Activated gamma-delta T cell (primary cell): ENCODE measurements at regions not wholly inside any gene's neighbourhood (a gene's known extent, or its start where the extent isn't known, plus 50 kb on each side); places are given as distances from the start of the nearest gene placed in this dataset.

Source experiments
- DNase-seq: peaks from one replicate; lab custom pipeline; 2025; lab: John Stamatoyannopoulos, UW

- DNase-seq: no peak
These were observed 258.9 kb upstream of the TLE4 start for GRCh38 chr9:79312686-79313421.

- no peak for DNase-seq
These were observed 246.3 kb upstream of the TLE4 start for GRCh38 chr9:79325501-79325900.

GRCh38 chr9:79329861-79330260, 241.9 kb upstream of the TLE4 start:
- no peak for DNase-seq

- no peak for DNase-seq
These were observed 237.8 kb upstream of the TLE4 start for GRCh38 chr9:79334001-79334400.

GRCh38 chr9:79334711-79335110, 237.1 kb upstream of the TLE4 start:
- DNase-seq: no peak

- DNase-seq: no peak
These were observed 235.8 kb upstream of the TLE4 start for GRCh38 chr9:79335987-79336386.

- no peak for DNase-seq
These were observed 230.2 kb upstream of the TLE4 start for GRCh38 chr9:79341561-79341960.

GRCh38 chr9:79346350-79347020, 225.3 kb upstream of the TLE4 start:
- no peak for DNase-seq

GRCh38 chr9:79352322-79352721, 219.4 kb upstream of the TLE4 start:
- no peak for DNase-seq

GRCh38 chr9:79353856-79354520, 217.8 kb upstream of the TLE4 start:
- DNase-seq: no peak

- no peak for DNase-seq
These were observed 214.6 kb upstream of the TLE4 start for GRCh38 chr9:79357194-79357593.

- DNase-seq: no peak
These were observed 214.1 kb upstream of the TLE4 start for GRCh38 chr9:79357616-79358015.

GRCh38 chr9:79360387-79361347, 211.1 kb upstream of the TLE4 start:
- no peak for DNase-seq

- no peak for DNase-seq
These were observed 209.4 kb upstream of the TLE4 start for GRCh38 chr9:79362100-79363081.

- no peak for DNase-seq
These were observed 202.1 kb upstream of the TLE4 start for GRCh38 chr9:79369676-79370075.

- DNase-seq: no peak
These were observed 200.5 kb upstream of the TLE4 start for GRCh38 chr9:79371301-79371700.

GRCh38 chr9:79371948-79372555, 199.7 kb upstream of the TLE4 start:
- DNase-seq: no peak

GRCh38 chr9:79377339-79377855, 194.4 kb upstream of the TLE4 start:
- DNase-seq: no peak

- DNase-seq: no peak
These were observed 193.7 kb upstream of the TLE4 start for GRCh38 chr9:79378107-79378506.

- no peak for DNase-seq
These were observed 189.7 kb upstream of the TLE4 start for GRCh38 chr9:79382044-79382443.
